Right atrium auricular region (tissue), 2 donors: ENCODE measurements at regions not wholly inside any gene's neighbourhood (a gene's known extent, or its start where the extent isn't known, plus 50 kb on each side); places are given as distances from the start of the nearest gene placed in this dataset.
"Not testable (repeated sequence)": the region's sequence is repeated elsewhere in the genome, so short reads cannot be mapped to it uniquely, and the experiment has no call there.

Source experiments
- DNase-seq: peaks from one replicate; pipeline ENCODE4 v3.0.0-alpha.2; 2019; ENCODE audit warnings: low spot score
- H3K27ac ChIP-seq, 2 donors: fragments of 200-600 bp; sonication (generic); 1 replicate in 1 of 2; 2 replicates in 1 of 2; pipeline ENCODE4 v1.5.1; 2016 to 2019
- H3K27me3 ChIP-seq, 2 donors: fragments of 200-600 bp; sonication (generic); one replicate each; pipeline versions ENCODE4 v1.5.1 to v1.6.0; 2017 to 2019
- H3K36me3 ChIP-seq: fragments of 200-600 bp; sonication (generic); one replicate; pipeline ENCODE4 v1.5.1; 2016
- H3K4me1 ChIP-seq, 2 donors: fragments of 200-600 bp; sonication (generic); one replicate each; pipeline versions ENCODE4 v1.5.1 to v1.6.0; 2017 to 2019
- H3K4me3 ChIP-seq, 2 donors: fragments of 200-600 bp; sonication (generic); 1 replicate in 1 of 2; 2 replicates in 1 of 2; pipeline ENCODE4 v1.5.1; 2017 to 2019; ENCODE audit warnings: mild to moderate bottlenecking in 1 of 2, moderate library complexity in 1 of 2
- H3K9me3 ChIP-seq, 2 donors: fragments of 200-600 bp; sonication (generic); one replicate each; pipeline ENCODE4 v1.5.1; 2019
- TF ChIP-seq, protein P1 (sequence below), 2 donors: fragments of 200-600 bp; sonication (generic); IDR thresholded peaks; one replicate each; pipeline ENCODE4 v1.5.1; 2019; ENCODE audit warnings: antibody characterized with exemption in 2 of 2

- H3K27ac ChIP-seq: no peak overlapping the region
- H3K9me3 ChIP-seq: no peaks in the 10 kb centered on the region
- H3K4me3 ChIP-seq: no peak overlapping the region
- no peak for DNase-seq
- TF ChIP-seq, protein P1, sequence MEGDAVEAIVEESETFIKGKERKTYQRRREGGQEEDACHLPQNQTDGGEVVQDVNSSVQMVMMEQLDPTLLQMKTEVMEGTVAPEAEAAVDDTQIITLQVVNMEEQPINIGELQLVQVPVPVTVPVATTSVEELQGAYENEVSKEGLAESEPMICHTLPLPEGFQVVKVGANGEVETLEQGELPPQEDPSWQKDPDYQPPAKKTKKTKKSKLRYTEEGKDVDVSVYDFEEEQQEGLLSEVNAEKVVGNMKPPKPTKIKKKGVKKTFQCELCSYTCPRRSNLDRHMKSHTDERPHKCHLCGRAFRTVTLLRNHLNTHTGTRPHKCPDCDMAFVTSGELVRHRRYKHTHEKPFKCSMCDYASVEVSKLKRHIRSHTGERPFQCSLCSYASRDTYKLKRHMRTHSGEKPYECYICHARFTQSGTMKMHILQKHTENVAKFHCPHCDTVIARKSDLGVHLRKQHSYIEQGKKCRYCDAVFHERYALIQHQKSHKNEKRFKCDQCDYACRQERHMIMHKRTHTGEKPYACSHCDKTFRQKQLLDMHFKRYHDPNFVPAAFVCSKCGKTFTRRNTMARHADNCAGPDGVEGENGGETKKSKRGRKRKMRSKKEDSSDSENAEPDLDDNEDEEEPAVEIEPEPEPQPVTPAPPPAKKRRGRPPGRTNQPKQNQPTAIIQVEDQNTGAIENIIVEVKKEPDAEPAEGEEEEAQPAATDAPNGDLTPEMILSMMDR (IDR thresholded peaks at IDR 0.05): no peak
- no peaks in the 10 kb centered on the region for H3K36me3 ChIP-seq
- no peaks in the 10 kb centered on the region for H3K4me1 ChIP-seq
- no peaks in the 10 kb centered on the region for H3K27me3 ChIP-seq
Measured at GRCh38 chr1:5771788-5772187, 220.4 kb downstream of the NPHP4 start.

DNA sequence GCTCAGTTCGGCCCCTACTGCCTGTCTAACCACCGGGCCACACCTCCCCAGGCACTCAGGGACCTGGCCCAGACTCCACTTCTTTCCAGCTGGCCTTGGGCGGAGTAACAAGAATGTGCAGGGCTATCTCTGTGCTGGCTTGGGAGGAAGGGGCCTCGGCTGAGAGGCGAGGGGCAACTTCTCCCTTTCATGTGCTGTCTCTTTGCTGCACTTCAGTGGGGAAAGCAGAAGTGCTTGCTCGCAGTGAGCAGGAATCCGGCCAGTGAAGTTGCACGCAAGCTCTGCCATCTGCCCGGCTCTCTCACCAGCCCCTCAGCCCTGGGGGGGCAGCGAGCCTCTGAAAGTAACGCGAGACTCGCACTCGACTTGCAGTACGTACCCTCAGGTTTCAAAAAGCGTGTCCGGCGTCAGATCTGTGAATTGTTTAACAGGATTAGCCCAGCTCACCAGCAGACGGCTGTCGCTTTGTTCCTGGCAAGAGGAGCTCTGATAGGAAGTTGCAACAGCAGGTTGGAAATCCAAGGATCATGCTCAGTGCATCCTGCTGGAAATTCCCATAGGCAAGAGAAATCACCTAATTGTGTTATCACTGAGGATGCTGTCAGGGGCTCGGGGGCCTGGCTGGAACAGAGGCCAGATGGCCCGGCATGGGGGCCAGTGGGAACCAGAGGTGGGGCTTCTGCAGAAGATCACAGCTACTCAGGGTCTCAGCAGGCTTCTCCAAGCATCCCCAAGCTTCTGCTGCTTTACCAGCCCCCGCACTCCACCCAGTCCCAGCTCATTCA lies 221.1 kb downstream of the NPHP4 start:
- H3K36me3 ChIP-seq: no peaks in the 10 kb centered on the region
- no peak for DNase-seq
- TF ChIP-seq, protein P1 (IDR thresholded peaks at IDR 0.05): no peak
- H3K4me3 ChIP-seq: peak overlapping the region in 1 of 2 donors; percentile 16
- no peaks in the 10 kb centered on the region for H3K4me1 ChIP-seq
- no peaks in the 10 kb centered on the region for H3K27me3 ChIP-seq
- H3K27ac ChIP-seq: no peak overlapping the region
- H3K9me3 ChIP-seq: no peaks in the 10 kb centered on the region

- Histone ChIP-seq H3K4me1 (no peaks in the 10 kb centered on the region), H3K36me3 (no peaks in the 10 kb centered on the region), H3K4me3 (no peak overlapping the region), H3K27me3 (no peaks in the 10 kb centered on the region), H3K9me3 (no peaks in the 10 kb centered on the region), H3K27ac (no peak overlapping the region)
- TF ChIP-seq, protein P1 (IDR thresholded peaks at IDR 0.05): no peak
- DNase-seq: no peak
Measured at GRCh38 chr1:5769760-5770159, 222.5 kb downstream of the NPHP4 start.

DNA sequence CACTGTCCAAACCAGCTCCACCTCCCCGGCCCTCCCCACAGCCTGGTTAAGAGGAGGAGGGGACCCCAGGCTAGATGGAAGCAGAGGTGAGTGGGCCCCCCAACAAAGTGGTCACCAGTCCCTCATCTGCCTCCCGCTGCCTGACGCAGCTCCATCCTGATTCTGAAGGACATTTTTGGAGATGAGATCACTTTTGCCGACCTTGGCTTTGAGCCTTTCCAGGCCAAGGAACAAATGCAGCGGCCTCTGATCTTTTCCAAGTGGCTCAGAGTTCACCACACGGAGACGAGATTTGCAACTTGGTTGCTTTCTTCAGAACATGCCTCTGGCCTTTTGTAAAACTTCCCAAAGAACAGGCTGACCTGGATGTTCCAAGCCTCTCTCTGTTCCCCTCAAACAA lies 223.1 kb downstream of the NPHP4 start:
- Histone ChIP-seq H3K4me1 (no peaks in the 10 kb centered on the region), H3K36me3 (no peaks in the 10 kb centered on the region), H3K9me3 (no peaks in the 10 kb centered on the region), H3K4me3 (no peak overlapping the region), H3K27ac (no peak overlapping the region), H3K27me3 (no peaks in the 10 kb centered on the region)
- DNase-seq: no peak
- TF ChIP-seq, protein P1 (IDR thresholded peaks at IDR 0.05): no peak

DNA sequence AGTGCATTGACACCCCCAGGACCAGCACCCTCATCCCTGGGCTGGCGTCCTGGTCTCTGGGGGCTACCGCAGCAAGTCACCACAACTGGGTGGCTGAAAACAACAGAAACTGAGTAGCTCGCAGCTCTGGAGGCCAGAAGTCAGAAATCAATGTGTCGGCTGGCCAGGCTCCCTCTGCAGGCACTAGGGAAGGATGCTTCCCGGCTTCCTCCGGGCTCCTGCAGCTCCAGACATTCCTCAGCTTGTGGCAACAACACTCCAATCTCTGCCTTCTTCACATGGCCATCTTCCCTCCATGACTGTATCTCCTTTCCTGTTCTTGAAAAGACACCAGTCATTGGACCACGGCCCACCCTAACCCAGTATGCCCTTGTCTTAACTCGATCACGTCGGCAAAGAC lies 224.2 kb downstream of the NPHP4 start:
- Histone ChIP-seq H3K9me3 (peaks cover 0 to 6% of the 10 kb centered on the region in 2 donors), H3K4me1 (no peaks in the 10 kb centered on the region), H3K27me3 (no peaks in the 10 kb centered on the region), H3K4me3 (no peak overlapping the region), H3K36me3 (no peaks in the 10 kb centered on the region), H3K27ac (no peak overlapping the region)
- TF ChIP-seq, protein P1 (IDR thresholded peaks at IDR 0.05): no peak
- no peak for DNase-seq

- not testable (repeated sequence) for DNase-seq, H3K4me3 ChIP-seq, H3K9me3 ChIP-seq, H3K36me3 ChIP-seq, H3K27ac ChIP-seq, H3K4me1 ChIP-seq, H3K27me3 ChIP-seq
Measured at GRCh38 chr1:5766996-5767395, 225.2 kb downstream of the NPHP4 start.
